ENCODE measurements at regions not wholly inside any gene's neighbourhood (a gene's known extent, or its start where the extent isn't known, plus 50 kb on each side); places are given as distances from the start of the nearest gene placed in this dataset.

DNA sequence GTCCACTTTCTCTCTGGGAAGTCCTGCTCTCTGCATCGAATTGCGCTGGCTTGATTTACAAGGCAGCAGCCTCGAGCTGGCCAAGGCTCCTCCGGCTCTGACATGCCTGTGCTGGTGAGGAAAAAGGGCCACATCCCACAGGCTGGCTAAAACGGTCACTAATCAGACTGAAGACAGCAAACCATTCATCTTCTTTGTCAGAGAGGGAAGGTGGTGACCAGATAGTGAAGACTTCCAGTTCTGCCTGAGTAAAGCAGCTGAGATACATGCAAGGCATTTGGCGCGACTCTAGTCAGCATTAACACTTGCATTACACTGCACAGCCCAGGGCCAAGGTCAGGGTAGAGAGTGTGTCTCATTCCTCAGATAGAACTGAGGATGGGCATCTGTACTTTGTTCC is 203.2 kb upstream of the MAP3K7 start:
- H3K36me3 ChIP-seq (replicated peaks in 1 of 2; ENCODE audit: insufficient read depth in 1 of 2, low read depth in 2 of 2) = no peaks in the 10 kb centered on the region
- no peaks in the 10 kb centered on the region for H3K9me3 ChIP-seq
- no peaks in the 10 kb centered on the region for H3K27me3 ChIP-seq
- H3K4me1 ChIP-seq = no peaks in the 10 kb centered on the region
- H3K27ac ChIP-seq = no peak overlapping the region
- WGBS, 2 donors = 30 to 55% methylated on average over 7 of the region's 7 CpGs
- no peak overlapping the region for H3K4me3 ChIP-seq
- ATAC-seq (no peak), DNase-seq (no peak)
- intact Hi-C loops (cut with DNase I) = no loop called here
- TF ChIP-seq, protein P1, sequence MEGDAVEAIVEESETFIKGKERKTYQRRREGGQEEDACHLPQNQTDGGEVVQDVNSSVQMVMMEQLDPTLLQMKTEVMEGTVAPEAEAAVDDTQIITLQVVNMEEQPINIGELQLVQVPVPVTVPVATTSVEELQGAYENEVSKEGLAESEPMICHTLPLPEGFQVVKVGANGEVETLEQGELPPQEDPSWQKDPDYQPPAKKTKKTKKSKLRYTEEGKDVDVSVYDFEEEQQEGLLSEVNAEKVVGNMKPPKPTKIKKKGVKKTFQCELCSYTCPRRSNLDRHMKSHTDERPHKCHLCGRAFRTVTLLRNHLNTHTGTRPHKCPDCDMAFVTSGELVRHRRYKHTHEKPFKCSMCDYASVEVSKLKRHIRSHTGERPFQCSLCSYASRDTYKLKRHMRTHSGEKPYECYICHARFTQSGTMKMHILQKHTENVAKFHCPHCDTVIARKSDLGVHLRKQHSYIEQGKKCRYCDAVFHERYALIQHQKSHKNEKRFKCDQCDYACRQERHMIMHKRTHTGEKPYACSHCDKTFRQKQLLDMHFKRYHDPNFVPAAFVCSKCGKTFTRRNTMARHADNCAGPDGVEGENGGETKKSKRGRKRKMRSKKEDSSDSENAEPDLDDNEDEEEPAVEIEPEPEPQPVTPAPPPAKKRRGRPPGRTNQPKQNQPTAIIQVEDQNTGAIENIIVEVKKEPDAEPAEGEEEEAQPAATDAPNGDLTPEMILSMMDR (IDR thresholded peaks at IDR 0.05) = no peak
- no peak for TF ChIP-seq POLR2A (IDR thresholded peaks at IDR 0.05)

DNA sequence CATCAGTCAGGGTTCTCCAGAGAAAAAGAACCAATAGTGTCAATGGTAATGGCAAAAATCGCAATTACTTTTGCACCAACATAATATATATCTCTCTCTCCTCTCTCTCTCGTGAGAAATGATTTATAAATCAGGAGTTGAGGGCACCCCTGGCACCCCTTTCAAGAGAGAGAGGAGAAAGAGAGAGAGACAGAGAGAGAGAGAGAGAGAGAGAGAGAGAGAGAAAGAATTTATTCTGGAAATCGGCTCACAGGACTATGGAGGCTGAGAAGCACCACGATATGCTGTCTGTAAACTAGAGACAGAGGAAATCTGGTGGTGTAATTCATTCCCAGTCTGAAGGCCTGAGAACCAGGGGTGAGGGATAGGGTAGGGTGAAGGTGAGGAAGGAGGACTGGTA is 201.9 kb upstream of the MAP3K7 start:
- no peak for ATAC-seq
- H3K4me1 ChIP-seq = no peaks in the 10 kb centered on the region
- no peak overlapping the region for H3K4me3 ChIP-seq
- H3K36me3 ChIP-seq (replicated peaks in 1 of 2; ENCODE audit: insufficient read depth in 1 of 2, low read depth in 2 of 2) = no peaks in the 10 kb centered on the region
- WGBS, 2 donors = 63 to 69% methylated on average over 4 of the region's 4 CpGs
- H3K27me3 ChIP-seq = no peaks in the 10 kb centered on the region
- H3K27ac ChIP-seq = no peak overlapping the region
- intact Hi-C loops (cut with DNase I) = no loop called here
- TF ChIP-seq, protein P1 (IDR thresholded peaks at IDR 0.05) = no peak
- no peak for TF ChIP-seq POLR2A (IDR thresholded peaks at IDR 0.05)
- no peak for DNase-seq
- no peaks in the 10 kb centered on the region for H3K9me3 ChIP-seq

DNA sequence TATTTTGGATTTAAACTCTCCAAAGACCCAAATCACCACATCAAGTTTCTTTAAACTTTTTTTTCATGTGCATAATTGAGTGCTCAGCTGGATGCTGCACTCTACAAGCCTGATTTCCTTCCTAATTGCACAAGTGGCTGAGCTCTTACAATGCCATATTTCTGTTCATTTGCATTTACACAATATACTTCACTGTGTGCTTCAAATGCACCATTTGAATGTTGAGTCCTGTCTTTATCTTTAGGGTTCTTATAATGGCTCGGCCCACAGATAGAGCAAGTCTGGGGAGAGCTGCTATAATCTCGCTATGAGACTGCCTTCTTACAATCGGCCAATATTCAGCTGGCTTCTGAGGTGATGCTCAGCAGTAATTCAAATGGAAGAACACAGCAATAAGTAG is 200.6 kb upstream of the MAP3K7 start:
- 56 to 68% methylated on average over 3 of the region's 3 CpGs for WGBS, 2 donors
- Histone ChIP-seq H3K36me3 (replicated peaks in 1 of 2; ENCODE audit: insufficient read depth in 1 of 2, low read depth in 2 of 2) (no peaks in the 10 kb centered on the region), H3K4me1 (no peaks in the 10 kb centered on the region), H3K9me3 (no peaks in the 10 kb centered on the region), H3K4me3 (no peak overlapping the region), H3K27ac (no peak overlapping the region), H3K27me3 (no peaks in the 10 kb centered on the region)
- ATAC-seq (no peak), DNase-seq (no peak)
- intact Hi-C loops (cut with DNase I) = no loop called here
- TF ChIP-seq, protein P1 (IDR thresholded peaks at IDR 0.05) = no peak
- no peak for TF ChIP-seq POLR2A (IDR thresholded peaks at IDR 0.05)

DNA sequence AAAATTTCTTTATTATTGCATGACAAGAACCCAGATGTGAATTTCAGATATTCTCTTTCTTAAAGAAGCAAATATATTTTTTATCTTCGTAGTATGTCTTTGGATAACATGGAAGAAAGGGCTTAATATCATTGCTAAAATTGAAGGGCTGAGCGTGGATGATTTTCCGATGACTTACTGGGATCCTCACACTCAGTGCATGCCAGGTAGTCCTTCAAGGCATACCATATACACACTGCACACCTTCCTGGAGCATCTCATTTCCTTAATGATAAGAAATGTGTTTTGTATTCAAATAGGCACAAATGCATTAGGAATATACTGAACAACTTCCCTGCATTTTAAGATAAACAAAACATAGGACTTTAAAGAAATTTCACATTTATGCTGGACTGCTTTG is 193.9 kb upstream of the MAP3K7 start:
- Histone ChIP-seq H3K9me3 (no peaks in the 10 kb centered on the region), H3K27me3 (no peaks in the 10 kb centered on the region), H3K4me3 (no peak overlapping the region), H3K27ac (no peak overlapping the region), H3K36me3 (replicated peaks in 1 of 2; ENCODE audit: insufficient read depth in 1 of 2, low read depth in 2 of 2) (no peaks in the 10 kb centered on the region), H3K4me1 (no peaks in the 10 kb centered on the region)
- DNase-seq (no peak), ATAC-seq (no peak)
- intact Hi-C loops (cut with DNase I) = no loop called here
- WGBS, 2 donors = 72 to 87% methylated on average over 3 of the region's 3 CpGs
- TF ChIP-seq, protein P1 (IDR thresholded peaks at IDR 0.05) = no peak
- TF ChIP-seq POLR2A (IDR thresholded peaks at IDR 0.05) = no peak

GRCh38 chr6:90780141-90780540 is 193.3 kb upstream of the MAP3K7 start:
- no peaks in the 10 kb centered on the region for H3K27me3 ChIP-seq
- no peak overlapping the region for H3K27ac ChIP-seq
- intact Hi-C loops (cut with DNase I) = no loop called here
- 48 to 65% methylated on average over 1 of the region's 1 CpG for WGBS, 2 donors
- no peaks in the 10 kb centered on the region for H3K36me3 ChIP-seq (replicated peaks in 1 of 2; ENCODE audit: insufficient read depth in 1 of 2, low read depth in 2 of 2)
- no peak for DNase-seq
- H3K4me1 ChIP-seq = no peaks in the 10 kb centered on the region
- TF ChIP-seq POLR2A (IDR thresholded peaks at IDR 0.05) = no peak
- TF ChIP-seq, protein P1 (IDR thresholded peaks at IDR 0.05) = no peak
- H3K9me3 ChIP-seq = no peaks in the 10 kb centered on the region
- no peak for ATAC-seq
- H3K4me3 ChIP-seq = no peak overlapping the region

Data from body of pancreas (tissue), 4 donors.